ENCODE measurements at regions not wholly inside any gene's neighbourhood (a gene's known extent, or its start where the extent isn't known, plus 50 kb on each side); places are given as distances from the start of the nearest gene placed in this dataset.

DNA sequence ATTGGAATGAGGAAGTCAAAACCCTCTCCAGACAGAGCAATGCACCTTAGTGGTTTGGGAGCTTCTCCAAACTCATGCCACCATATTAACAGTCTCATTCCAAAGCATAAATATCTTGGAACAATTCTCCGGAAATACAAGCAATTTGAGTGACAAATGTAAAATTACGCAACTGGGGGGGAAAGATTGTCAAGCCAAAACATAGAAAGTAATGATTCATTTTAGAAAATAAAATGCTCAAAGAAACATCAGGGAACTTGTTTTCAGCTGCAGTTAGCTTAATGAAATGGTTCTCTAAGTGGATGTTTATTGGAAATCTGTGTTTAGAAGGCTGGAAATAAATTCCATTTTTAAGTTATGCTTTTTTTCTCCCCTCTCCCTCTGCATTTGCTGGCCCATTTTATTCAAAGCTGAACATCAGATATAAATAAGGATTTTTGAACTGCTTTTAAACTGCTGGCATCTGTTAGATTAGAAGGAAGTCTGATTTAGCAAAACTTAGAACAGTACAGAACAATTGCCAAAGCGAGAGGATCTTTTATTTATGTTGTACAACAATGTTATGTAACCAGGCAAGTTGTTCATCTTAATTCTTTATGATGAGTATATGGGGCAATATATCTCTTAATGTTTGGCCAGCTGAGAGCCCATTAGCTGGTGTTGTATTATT, 551.9 kb downstream of the PRELID2 start:
- TF ChIP-seq, protein P1, sequence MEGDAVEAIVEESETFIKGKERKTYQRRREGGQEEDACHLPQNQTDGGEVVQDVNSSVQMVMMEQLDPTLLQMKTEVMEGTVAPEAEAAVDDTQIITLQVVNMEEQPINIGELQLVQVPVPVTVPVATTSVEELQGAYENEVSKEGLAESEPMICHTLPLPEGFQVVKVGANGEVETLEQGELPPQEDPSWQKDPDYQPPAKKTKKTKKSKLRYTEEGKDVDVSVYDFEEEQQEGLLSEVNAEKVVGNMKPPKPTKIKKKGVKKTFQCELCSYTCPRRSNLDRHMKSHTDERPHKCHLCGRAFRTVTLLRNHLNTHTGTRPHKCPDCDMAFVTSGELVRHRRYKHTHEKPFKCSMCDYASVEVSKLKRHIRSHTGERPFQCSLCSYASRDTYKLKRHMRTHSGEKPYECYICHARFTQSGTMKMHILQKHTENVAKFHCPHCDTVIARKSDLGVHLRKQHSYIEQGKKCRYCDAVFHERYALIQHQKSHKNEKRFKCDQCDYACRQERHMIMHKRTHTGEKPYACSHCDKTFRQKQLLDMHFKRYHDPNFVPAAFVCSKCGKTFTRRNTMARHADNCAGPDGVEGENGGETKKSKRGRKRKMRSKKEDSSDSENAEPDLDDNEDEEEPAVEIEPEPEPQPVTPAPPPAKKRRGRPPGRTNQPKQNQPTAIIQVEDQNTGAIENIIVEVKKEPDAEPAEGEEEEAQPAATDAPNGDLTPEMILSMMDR (IDR thresholded peaks at IDR 0.05) = no peak
- no peak for TF ChIP-seq POLR2A (IDR thresholded peaks at IDR 0.05)

All from vagina (tissue), 2 donors.